ENCODE measurements at regions not wholly inside any gene's neighbourhood (a gene's known extent, or its start where the extent isn't known, plus 50 kb on each side); places are given as distances from the start of the nearest gene placed in this dataset.
A peak's percentile ranks its signal among the peaks of the same experiment; 100 is the strongest.

- DNase-seq (ENCODE audit: low read depth), result no peak
Measured at GRCh38 chr2:15047184-15047583, 414.7 kb downstream of the LRATD1 start.

GRCh38 chr2:15048000-15048399 lies 415.5 kb downstream of the LRATD1 start:
- no peak for DNase-seq (ENCODE audit: low read depth)

GRCh38 chr2:15049096-15049993 lies 416.8 kb downstream of the LRATD1 start:
- DNase-seq (ENCODE audit: low read depth), result no peak

GRCh38 chr2:15050483-15050882 lies 418.0 kb downstream of the LRATD1 start:
- DNase-seq (ENCODE audit: low read depth), result no peak

GRCh38 chr2:15053542-15053941 lies 421.0 kb downstream of the LRATD1 start:
- no peak for DNase-seq (ENCODE audit: low read depth)

- no peak for DNase-seq (ENCODE audit: low read depth)
Measured at GRCh38 chr2:15058015-15058720, 425.7 kb downstream of the LRATD1 start.

- DNase-seq (ENCODE audit: low read depth), result no peak
Measured at GRCh38 chr2:15058721-15059157, 426.2 kb downstream of the LRATD1 start.

GRCh38 chr2:15059870-15060512 lies 427.5 kb downstream of the LRATD1 start:
- no peak for DNase-seq (ENCODE audit: low read depth)

- no peak for DNase-seq (ENCODE audit: low read depth)
Measured at GRCh38 chr2:15061268-15061667, 428.8 kb downstream of the LRATD1 start.

- DNase-seq (ENCODE audit: low read depth), result no peak
Measured at GRCh38 chr2:15066138-15066537, 433.6 kb downstream of the LRATD1 start.

- DNase-seq (ENCODE audit: low read depth), result no peak
Measured at GRCh38 chr2:15069149-15069548, 436.6 kb downstream of the LRATD1 start.

- DNase-seq (ENCODE audit: low read depth), result no peak
Measured at GRCh38 chr2:15072836-15073235, 440.3 kb downstream of the LRATD1 start.

- peak; percentile 14 for DNase-seq (ENCODE audit: low read depth)
Measured at GRCh38 chr2:15073664-15074063, 441.1 kb downstream of the LRATD1 start.

GRCh38 chr2:15074319-15074718 lies 441.8 kb downstream of the LRATD1 start:
- no peak for DNase-seq (ENCODE audit: low read depth)

- DNase-seq (ENCODE audit: low read depth), result no peak
Measured at GRCh38 chr2:15074751-15075700, 442.5 kb downstream of the LRATD1 start.

- DNase-seq (ENCODE audit: low read depth), result no peak
Measured at GRCh38 chr2:15076668-15077067, 444.2 kb downstream of the LRATD1 start.

GRCh38 chr2:15081356-15081755 lies 448.8 kb downstream of the LRATD1 start:
- no peak for DNase-seq (ENCODE audit: low read depth)

GRCh38 chr2:15082105-15083058 lies 449.9 kb downstream of the LRATD1 start:
- no peak for DNase-seq (ENCODE audit: low read depth)

- no peak for DNase-seq (ENCODE audit: low read depth)
Measured at GRCh38 chr2:15084826-15085489, 452.4 kb downstream of the LRATD1 start.

- no peak for DNase-seq (ENCODE audit: low read depth)
Measured at GRCh38 chr2:15092181-15092580, 459.7 kb downstream of the LRATD1 start.

All from HS-27A (cell line).